ENCODE measurements at regions not wholly inside any gene's neighbourhood (a gene's known extent, or its start where the extent isn't known, plus 50 kb on each side); places are given as distances from the start of the nearest gene placed in this dataset.

DNA sequence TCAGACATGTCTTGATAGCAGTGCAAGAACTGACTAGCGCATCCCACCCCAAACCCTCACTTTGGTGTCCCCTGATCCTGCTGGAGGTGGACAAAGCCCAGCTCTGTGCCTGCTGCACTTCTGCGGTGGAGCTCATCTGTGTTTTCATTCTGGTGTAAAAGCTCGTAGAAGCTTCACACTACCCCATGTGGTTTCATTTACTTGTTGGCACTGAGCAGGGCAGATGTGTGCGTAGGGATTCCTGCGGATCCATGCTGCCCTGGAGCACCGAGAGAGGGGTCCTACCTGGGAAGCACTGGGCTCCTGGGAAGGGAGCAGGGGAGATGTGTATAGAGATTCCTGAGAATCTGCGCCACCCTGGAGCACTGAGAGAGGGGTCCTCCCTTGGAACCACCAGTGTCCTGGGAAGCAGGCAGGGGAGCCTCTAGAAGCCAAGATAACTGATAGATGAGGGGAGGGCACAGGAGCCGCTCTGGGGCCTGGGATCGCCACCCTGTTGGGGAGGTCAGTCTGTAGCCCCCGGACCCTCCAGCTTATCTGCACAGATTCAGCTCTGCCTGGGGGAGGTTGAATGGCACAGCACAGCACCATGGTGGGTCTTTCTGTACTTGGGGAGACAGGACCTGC, 106.9 kb upstream of the OTOS start:
- POLR2A ChIA-PET: no interaction called here
- CTCF ChIA-PET: no interaction called here

GRCh38 chr2:240247868-240248720, 107.6 kb upstream of the OTOS start:
- Mint-ChIP-seq H3K27me3 (ENCODE audit: insufficient read depth, unreplicated experiment) (no peaks in the 10 kb centered on the region), H3K27ac (ENCODE audit: low read depth, unreplicated experiment) (no peak overlapping the region), H3K4me1 (ENCODE audit: insufficient read depth, unreplicated experiment) (no peaks in the 10 kb centered on the region), H3K9me3 (ENCODE audit: unreplicated experiment) (no peaks in the 10 kb centered on the region), H3K36me3 (ENCODE audit: insufficient read depth, unreplicated experiment) (no peaks in the 10 kb centered on the region), H3K4me3 (ENCODE audit: unreplicated experiment) (no peak overlapping the region)
- no peak for TF ChIP-seq CTCF (IDR thresholded peaks at IDR 0.05; ENCODE audit: unreplicated experiment)
- CTCF ChIA-PET: no interaction called here
- BruUV-seq (replicated peaks): no TSS peak
- no peak for DNase-seq (ENCODE audit: unreplicated experiment)
- intact Hi-C loops (cut with micrococcal nuclease): no loop called here
- POLR2A ChIA-PET: no interaction called here

More for the DNA sequence above, 106.9 kb upstream of the OTOS start:
- no peak for DNase-seq (ENCODE audit: unreplicated experiment)
- Mint-ChIP-seq H3K4me3 (ENCODE audit: unreplicated experiment) (no peak overlapping the region), H3K27me3 (ENCODE audit: insufficient read depth, unreplicated experiment) (no peaks in the 10 kb centered on the region), H3K9me3 (ENCODE audit: unreplicated experiment) (no peaks in the 10 kb centered on the region), H3K36me3 (ENCODE audit: insufficient read depth, unreplicated experiment) (no peaks in the 10 kb centered on the region), H3K27ac (ENCODE audit: low read depth, unreplicated experiment) (no peak overlapping the region), H3K4me1 (ENCODE audit: insufficient read depth, unreplicated experiment) (no peaks in the 10 kb centered on the region)
- TF ChIP-seq CTCF (IDR thresholded peaks at IDR 0.05; ENCODE audit: unreplicated experiment): no peak
- intact Hi-C loops (cut with micrococcal nuclease): no loop called here
- BruUV-seq (replicated peaks): no TSS peak

GRCh38 chr2:240248721-240249422, 108.4 kb upstream of the OTOS start:
- no peak for DNase-seq (ENCODE audit: unreplicated experiment)
- H3K27me3 Mint-ChIP-seq (ENCODE audit: insufficient read depth, unreplicated experiment): no peaks in the 10 kb centered on the region
- no peak for TF ChIP-seq CTCF (IDR thresholded peaks at IDR 0.05; ENCODE audit: unreplicated experiment)
- no peaks in the 10 kb centered on the region for H3K9me3 Mint-ChIP-seq (ENCODE audit: unreplicated experiment)
- POLR2A ChIA-PET: no interaction called here
- intact Hi-C loops (cut with micrococcal nuclease): no loop called here
- H3K4me3 Mint-ChIP-seq (ENCODE audit: unreplicated experiment): no peak overlapping the region
- BruUV-seq (replicated peaks): no TSS peak
- H3K4me1 Mint-ChIP-seq (ENCODE audit: insufficient read depth, unreplicated experiment): no peaks in the 10 kb centered on the region
- no peaks in the 10 kb centered on the region for H3K36me3 Mint-ChIP-seq (ENCODE audit: insufficient read depth, unreplicated experiment)
- CTCF ChIA-PET: no interaction called here
- H3K27ac Mint-ChIP-seq (ENCODE audit: low read depth, unreplicated experiment): no peak overlapping the region

GRCh38 chr2:240249423-240250149, 109.1 kb upstream of the OTOS start:
- Mint-ChIP-seq H3K4me1 (ENCODE audit: insufficient read depth, unreplicated experiment) (no peaks in the 10 kb centered on the region), H3K27me3 (ENCODE audit: insufficient read depth, unreplicated experiment) (no peaks in the 10 kb centered on the region), H3K36me3 (ENCODE audit: insufficient read depth, unreplicated experiment) (no peaks in the 10 kb centered on the region), H3K4me3 (ENCODE audit: unreplicated experiment) (no peak overlapping the region), H3K27ac (ENCODE audit: low read depth, unreplicated experiment) (no peak overlapping the region), H3K9me3 (ENCODE audit: unreplicated experiment) (no peaks in the 10 kb centered on the region)
- intact Hi-C loops (cut with micrococcal nuclease): no loop called here
- DNase-seq (ENCODE audit: unreplicated experiment): no peak
- no peak for TF ChIP-seq CTCF (IDR thresholded peaks at IDR 0.05; ENCODE audit: unreplicated experiment)
- ChIA-PET POLR2A (no interaction called here), CTCF (no interaction called here)
- BruUV-seq (replicated peaks): no TSS peak
